ENCODE measurements at regions not wholly inside any gene's neighbourhood (a gene's known extent, or its start where the extent isn't known, plus 50 kb on each side); places are given as distances from the start of the nearest gene placed in this dataset.

DNA sequence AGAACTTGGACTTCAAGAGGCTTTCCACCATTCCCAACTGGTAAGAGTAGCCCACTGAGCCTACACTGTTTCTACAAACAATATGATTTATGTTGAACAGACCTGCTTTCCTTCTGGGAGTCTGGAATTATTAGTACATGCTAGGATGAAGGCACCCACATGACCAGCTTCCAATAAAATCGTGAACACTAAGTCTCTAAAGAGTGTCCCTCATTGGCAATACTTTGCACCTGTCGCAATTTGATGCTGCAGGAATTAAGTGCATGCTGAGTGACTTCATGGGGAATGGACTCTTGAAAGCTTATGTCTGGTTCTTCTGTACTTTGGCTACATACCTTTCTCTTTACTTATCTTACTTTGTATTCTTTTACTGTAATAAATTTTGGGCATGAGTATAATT is 305.2 kb upstream of the GHITM start:
- Histone ChIP-seq H2AFZ (ENCODE audit: low read length) (no peak overlapping the region), H3K4me2 (ENCODE audit: insufficient read depth, low read length, poor library complexity, severe bottlenecking) (no peak overlapping the region), H3K4me3 (ENCODE audit: low read length in 2 of 2) (no peak overlapping the region), H3K14ac (ENCODE audit: low read length) (no peak overlapping the region), H2BK15ac (ENCODE audit: low read length) (no peak overlapping the region), H2BK120ac (ENCODE audit: low read depth, low read length) (no peak overlapping the region), H3K27me3 (ENCODE audit: control insufficient read depth in 3 of 3, insufficient read depth in 3 of 3, low read depth in 1 of 3, low read length in 3 of 3) (no peaks in the 10 kb centered on the region), H3K79me1 (ENCODE audit: low read depth, low read length) (no peaks in the 10 kb centered on the region), H4K8ac (ENCODE audit: low read depth, low read length) (no peak overlapping the region), H3K9ac (ENCODE audit: low read depth, low read length, poor library complexity) (no peak overlapping the region), H3K27ac (replicated peaks; ENCODE audit: low read length) (no peak overlapping the region), H3K18ac (ENCODE audit: low read length) (no peak overlapping the region), H4K91ac (ENCODE audit: low read depth, low read length, poor library complexity) (no peak overlapping the region), H3K9me3 (replicated peaks in 1 of 2; ENCODE audit: control insufficient read depth in 2 of 2, insufficient read depth in 1 of 2, low read depth in 1 of 2, low read length in 2 of 2) (no peaks in the 10 kb centered on the region), H3K36me3 (replicated peaks in 1 of 2; ENCODE audit: control insufficient read depth in 2 of 2, insufficient read depth in 2 of 2, low read length in 2 of 2) (no peaks in the 10 kb centered on the region), H3K23ac (ENCODE audit: low read depth, low read length, poor library complexity) (no peak overlapping the region), H3K4me1 (ENCODE audit: control insufficient read depth in 2 of 2, insufficient read depth in 1 of 2, low read depth in 1 of 2, low read length in 2 of 2) (no peaks in the 10 kb centered on the region), H2BK5ac (ENCODE audit: low read length) (no peak overlapping the region), H2BK12ac (ENCODE audit: low read length) (no peak overlapping the region), H3K4ac (ENCODE audit: low read length) (no peak overlapping the region), H2AK5ac (ENCODE audit: low read depth, low read length) (no peak overlapping the region)
- no CpG with 5 or more reads among the region's 2 CpGs for WGBS, 2 donors (ENCODE audit: extremely low coverage in 2 of 2, insufficient read length in 2 of 2, insufficient replicate concordance in 1 of 2)
- DNase-seq (ENCODE audit: low spot score), result no peak

GRCh38 chr10:83835945-83836745 is 303.2 kb upstream of the GHITM start:
- Histone ChIP-seq H2AK5ac (ENCODE audit: low read depth, low read length) (no peak overlapping the region), H3K23ac (ENCODE audit: low read depth, low read length, poor library complexity) (no peak overlapping the region), H3K27ac (replicated peaks; ENCODE audit: low read length) (no peak overlapping the region), H2AFZ (ENCODE audit: low read length) (no peak overlapping the region), H2BK12ac (ENCODE audit: low read length) (no peak overlapping the region), H3K4me2 (ENCODE audit: insufficient read depth, low read length, poor library complexity, severe bottlenecking) (no peak overlapping the region), H3K9ac (ENCODE audit: low read depth, low read length, poor library complexity) (no peak overlapping the region), H3K4me1 (ENCODE audit: control insufficient read depth in 2 of 2, insufficient read depth in 1 of 2, low read depth in 1 of 2, low read length in 2 of 2) (no peaks in the 10 kb centered on the region), H3K9me3 (replicated peaks in 1 of 2; ENCODE audit: control insufficient read depth in 2 of 2, insufficient read depth in 1 of 2, low read depth in 1 of 2, low read length in 2 of 2) (no peaks in the 10 kb centered on the region), H2BK120ac (ENCODE audit: low read depth, low read length) (no peak overlapping the region), H3K36me3 (replicated peaks in 1 of 2; ENCODE audit: control insufficient read depth in 2 of 2, insufficient read depth in 2 of 2, low read length in 2 of 2) (no peaks in the 10 kb centered on the region), H3K79me1 (ENCODE audit: low read depth, low read length) (no peaks in the 10 kb centered on the region), H2BK15ac (ENCODE audit: low read length) (no peak overlapping the region), H3K4me3 (ENCODE audit: low read length in 2 of 2) (no peak overlapping the region), H3K14ac (ENCODE audit: low read length) (no peak overlapping the region), H3K18ac (ENCODE audit: low read length) (no peak overlapping the region), H3K4ac (ENCODE audit: low read length) (no peak overlapping the region), H3K27me3 (ENCODE audit: control insufficient read depth in 3 of 3, insufficient read depth in 3 of 3, low read depth in 1 of 3, low read length in 3 of 3) (no peaks in the 10 kb centered on the region), H4K91ac (ENCODE audit: low read depth, low read length, poor library complexity) (no peak overlapping the region), H4K8ac (ENCODE audit: low read depth, low read length) (no peak overlapping the region), H2BK5ac (ENCODE audit: low read length) (no peak overlapping the region)
- no peak for DNase-seq (ENCODE audit: low spot score)
- WGBS, 2 donors (ENCODE audit: extremely low coverage in 2 of 2, insufficient read length in 2 of 2, insufficient replicate concordance in 1 of 2), result no CpG with 5 or more reads among the region's 3 CpGs

DNA sequence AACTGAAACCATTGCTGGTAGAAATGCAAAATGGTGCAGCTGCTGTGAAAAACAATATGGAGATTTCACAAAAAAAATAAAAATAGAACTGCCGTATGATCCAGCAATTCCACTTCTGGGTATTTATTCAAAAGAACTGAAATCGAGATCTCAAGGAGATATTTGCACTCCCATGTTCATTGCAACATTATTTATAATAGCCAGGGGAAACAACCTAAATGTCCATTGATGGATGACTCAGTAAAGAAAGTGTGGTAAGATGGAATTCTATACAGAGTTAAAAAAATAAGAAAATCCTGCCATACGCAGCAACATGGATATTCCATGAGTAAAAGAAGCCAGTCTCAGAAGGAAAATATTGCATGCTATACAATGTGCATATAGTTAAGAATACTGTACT is 290.6 kb upstream of the GHITM start:
- Histone ChIP-seq H3K4me3 (ENCODE audit: low read length in 2 of 2) (no peak overlapping the region), H2AK5ac (ENCODE audit: low read depth, low read length) (no peak overlapping the region), H4K8ac (ENCODE audit: low read depth, low read length) (no peak overlapping the region), H3K79me1 (ENCODE audit: low read depth, low read length) (no peaks in the 10 kb centered on the region), H2BK15ac (ENCODE audit: low read length) (no peak overlapping the region), H4K91ac (ENCODE audit: low read depth, low read length, poor library complexity) (no peak overlapping the region), H3K27ac (replicated peaks; ENCODE audit: low read length) (no peak overlapping the region), H3K4ac (ENCODE audit: low read length) (no peak overlapping the region), H3K9me3 (replicated peaks in 1 of 2; ENCODE audit: control insufficient read depth in 2 of 2, insufficient read depth in 1 of 2, low read depth in 1 of 2, low read length in 2 of 2) (no peaks in the 10 kb centered on the region), H3K4me1 (ENCODE audit: control insufficient read depth in 2 of 2, insufficient read depth in 1 of 2, low read depth in 1 of 2, low read length in 2 of 2) (no peaks in the 10 kb centered on the region), H2BK5ac (ENCODE audit: low read length) (no peak overlapping the region), H2BK12ac (ENCODE audit: low read length) (no peak overlapping the region), H3K4me2 (ENCODE audit: insufficient read depth, low read length, poor library complexity, severe bottlenecking) (no peak overlapping the region), H2AFZ (ENCODE audit: low read length) (no peak overlapping the region), H3K9ac (ENCODE audit: low read depth, low read length, poor library complexity) (no peak overlapping the region), H3K27me3 (ENCODE audit: control insufficient read depth in 3 of 3, insufficient read depth in 3 of 3, low read depth in 1 of 3, low read length in 3 of 3) (no peaks in the 10 kb centered on the region), H2BK120ac (ENCODE audit: low read depth, low read length) (no peak overlapping the region), H3K14ac (ENCODE audit: low read length) (no peak overlapping the region), H3K36me3 (replicated peaks in 1 of 2; ENCODE audit: control insufficient read depth in 2 of 2, insufficient read depth in 2 of 2, low read length in 2 of 2) (no peaks in the 10 kb centered on the region), H3K23ac (ENCODE audit: low read depth, low read length, poor library complexity) (no peak overlapping the region), H3K18ac (ENCODE audit: low read length) (no peak overlapping the region)
- no peak for DNase-seq (ENCODE audit: low spot score)
- WGBS, 2 donors (ENCODE audit: extremely low coverage in 2 of 2, insufficient read length in 2 of 2, insufficient replicate concordance in 1 of 2), result no CpG with 5 or more reads among the region's 3 CpGs

- Histone ChIP-seq H3K4me1 (ENCODE audit: control insufficient read depth in 2 of 2, insufficient read depth in 1 of 2, low read depth in 1 of 2, low read length in 2 of 2) (no peaks in the 10 kb centered on the region), H2AK5ac (ENCODE audit: low read depth, low read length) (no peak overlapping the region), H3K4me2 (ENCODE audit: insufficient read depth, low read length, poor library complexity, severe bottlenecking) (no peak overlapping the region), H3K4me3 (ENCODE audit: low read length in 2 of 2) (no peak overlapping the region), H3K9ac (ENCODE audit: low read depth, low read length, poor library complexity) (no peak overlapping the region), H4K8ac (ENCODE audit: low read depth, low read length) (no peak overlapping the region), H3K27ac (replicated peaks; ENCODE audit: low read length) (no peak overlapping the region), H2BK15ac (ENCODE audit: low read length) (no peak overlapping the region), H3K36me3 (replicated peaks in 1 of 2; ENCODE audit: control insufficient read depth in 2 of 2, insufficient read depth in 2 of 2, low read length in 2 of 2) (no peaks in the 10 kb centered on the region), H3K14ac (ENCODE audit: low read length) (no peak overlapping the region), H3K27me3 (ENCODE audit: control insufficient read depth in 3 of 3, insufficient read depth in 3 of 3, low read depth in 1 of 3, low read length in 3 of 3) (no peaks in the 10 kb centered on the region), H2BK120ac (ENCODE audit: low read depth, low read length) (no peak overlapping the region), H2BK5ac (ENCODE audit: low read length) (no peak overlapping the region), H2BK12ac (ENCODE audit: low read length) (no peak overlapping the region), H4K91ac (ENCODE audit: low read depth, low read length, poor library complexity) (no peak overlapping the region), H3K18ac (ENCODE audit: low read length) (no peak overlapping the region), H3K4ac (ENCODE audit: low read length) (no peak overlapping the region), H3K79me1 (ENCODE audit: low read depth, low read length) (no peaks in the 10 kb centered on the region), H3K23ac (ENCODE audit: low read depth, low read length, poor library complexity) (no peak overlapping the region), H3K9me3 (replicated peaks in 1 of 2; ENCODE audit: control insufficient read depth in 2 of 2, insufficient read depth in 1 of 2, low read depth in 1 of 2, low read length in 2 of 2) (no peaks in the 10 kb centered on the region), H2AFZ (ENCODE audit: low read length) (no peak overlapping the region)
- no peak for DNase-seq (ENCODE audit: low spot score)
Measured at GRCh38 chr10:83849150-83849549, 290.2 kb upstream of the GHITM start.
